Ishikawa (cell line): ENCODE measurements at regions not wholly inside any gene's neighbourhood (a gene's known extent, or its start where the extent isn't known, plus 50 kb on each side); places are given as distances from the start of the nearest gene placed in this dataset.
A peak's percentile ranks its signal among the peaks of the same experiment; 100 is the strongest.

Experiments
- CEBPB ChIP-seq: IDR thresholded peaks from 2 replicates; pipeline ENCODE4 v1.6.1; 2012
- CREB1 ChIP-seq: IDR thresholded peaks from 2 replicates; pipeline ENCODE4 v1.6.1; 2012; ENCODE audit warnings: low read depth
- EGR1 ChIP-seq: IDR thresholded peaks from 2 replicates; pipeline ENCODE4 v1.6.1; 2012
- EP300 ChIP-seq: IDR thresholded peaks from 2 replicates; pipeline ENCODE4 v1.6.1; 2012; ENCODE audit warnings: borderline replicate concordance
- FOXM1 ChIP-seq: IDR thresholded peaks from 2 replicates; pipeline ENCODE4 v1.6.1; 2012; ENCODE audit warnings: low read depth, borderline replicate concordance
- MAX ChIP-seq: IDR thresholded peaks from 2 replicates; pipeline ENCODE4 v1.6.1; 2012
- NFIC ChIP-seq: IDR thresholded peaks from 2 replicates; pipeline ENCODE4 v1.6.1; 2012
- RAD21 ChIP-seq: IDR thresholded peaks from 2 replicates; pipeline ENCODE4 v1.6.1; 2012; ENCODE audit warnings: low read depth
- REST ChIP-seq: IDR thresholded peaks from 2 replicates; pipeline ENCODE4 v1.6.1; 2012; ENCODE audit warnings: low read depth, mild to moderate bottlenecking
- TAF1 ChIP-seq: IDR thresholded peaks from 2 replicates; pipeline ENCODE4 v1.6.1; 2012; ENCODE audit warnings: low read depth, mild to moderate bottlenecking
- TCF12 ChIP-seq: IDR thresholded peaks from 2 replicates; pipeline ENCODE4 v1.6.1; 2012; ENCODE audit warnings: low read depth
- TEAD4 ChIP-seq: IDR thresholded peaks from 2 replicates; pipeline ENCODE4 v1.6.1; 2012
- USF1 ChIP-seq: IDR thresholded peaks from 2 replicates; pipeline ENCODE4 v1.6.1; 2012
- YY1 ChIP-seq: IDR thresholded peaks from 2 replicates; pipeline ENCODE4 v1.6.1; 2012; ENCODE audit warnings: low read depth
- ZBTB7A ChIP-seq: IDR thresholded peaks from 2 replicates; pipeline ENCODE4 v1.6.1; 2012; ENCODE audit warnings: low read depth

- TF ChIP-seq CEBPB (no peak), RAD21 (peak; percentile 84)
These were observed 160.4 kb upstream of the SGCG start for GRCh38 chr13:23020246-23020843.

GRCh38 chr13:23021906-23022305 lies 158.9 kb upstream of the SGCG start:
- no peak for TF ChIP-seq EP300
- TF ChIP-seq YY1: no peak
- no peak for TF ChIP-seq FOXM1
- no peak for TF ChIP-seq TCF12
- TF ChIP-seq RAD21: no peak
- no peak for TF ChIP-seq CREB1
- TF ChIP-seq REST: no peak
- TF ChIP-seq CEBPB: no peak

- TF ChIP-seq CREB1 (no peak), FOXM1 (no peak), TEAD4 (no peak), TAF1 (no peak)
These were observed 158.1 kb upstream of the SGCG start for GRCh38 chr13:23022704-23023103.

- TF ChIP-seq TCF12 (no peak), TAF1 (no peak), TEAD4 (no peak), USF1 (no peak), EP300 (no peak), EGR1 (no peak), NFIC (no peak), FOXM1 (no peak), ZBTB7A (no peak), MAX (no peak), YY1 (no peak), CEBPB (no peak), CREB1 (no peak), REST (no peak), RAD21 (no peak)
These were observed 154.7 kb upstream of the SGCG start for GRCh38 chr13:23025864-23026608.

- TF ChIP-seq TAF1: no peak
- TF ChIP-seq CEBPB: no peak
- no peak for TF ChIP-seq EP300
- TF ChIP-seq TEAD4: no peak
- TF ChIP-seq FOXM1: no peak
- no peak for TF ChIP-seq TCF12
- no peak for TF ChIP-seq REST
- no peak for TF ChIP-seq YY1
- TF ChIP-seq EGR1: no peak
- TF ChIP-seq RAD21: no peak
- TF ChIP-seq NFIC: no peak
- no peak for TF ChIP-seq CREB1
- no peak for TF ChIP-seq MAX
- TF ChIP-seq ZBTB7A: no peak
- TF ChIP-seq USF1: no peak
These were observed 141.4 kb upstream of the SGCG start for GRCh38 chr13:23039266-23039935.
